SU-DHL-6 (cell line): ENCODE measurements at regions not wholly inside any gene's neighbourhood (a gene's known extent, or its start where the extent isn't known, plus 50 kb on each side); places are given as distances from the start of the nearest gene placed in this dataset.

Source experiments
- H2AFZ ChIP-seq: fragments of 200-600 bp; sonication (generic); 2 replicates; pipeline ENCODE4 v1.6.1; 2014; ENCODE audit warnings: low read depth, mild to moderate bottlenecking, moderate library complexity, mixed read lengths, antibody characterized with exemption, low read length; ENCODE audit not compliant: severe bottlenecking
- H3F3A ChIP-seq: fragments of 200-600 bp; shearing (Covaris generic); 2 replicates; pipeline ENCODE4 v1.6.0; 2016; ENCODE audit warnings: antibody characterized with exemption, mild to moderate bottlenecking; ENCODE audit not compliant: insufficient read depth
- H3K27ac ChIP-seq: fragments of 200-600 bp; sonication (generic); 2 replicates; pipeline ENCODE4 v1.5.1; 2016; ENCODE audit warnings: low read depth, mild to moderate bottlenecking, low read length, moderate library complexity, mixed read lengths
- H3K27me3 ChIP-seq: fragments of 200-600 bp; sonication (generic), shearing (Covaris generic); 2 replicates; pipeline ENCODE4 v1.6.0; 2014; ENCODE audit warnings: mild to moderate bottlenecking, low read length
- H3K36me3 ChIP-seq: fragments of 200-600 bp; sonication (generic); 2 replicates; pipeline ENCODE4 v1.6.1; 2014; ENCODE audit warnings: mild to moderate bottlenecking, low read length, mixed read lengths
- H3K4me2 ChIP-seq: fragments of 300-600, 200-600 bp; shearing (Covaris generic), sonication (generic); 2 replicates; pipeline ENCODE4 v1.6.0; 2014; ENCODE audit warnings: low read length, low read depth, mild to moderate bottlenecking; ENCODE audit not compliant: poor library complexity, severe bottlenecking
- H3K4me3 ChIP-seq: fragments of 200-600 bp; sonication (generic); 2 replicates; pipeline ENCODE4 v1.5.1; 2014; ENCODE audit warnings: antibody characterized with exemption, low read length, mild to moderate bottlenecking, mixed read lengths; ENCODE audit not compliant: insufficient read depth, poor library complexity, severe bottlenecking
- H3K79me2 ChIP-seq: fragments of 200-600 bp; sonication (generic); 2 replicates; pipeline ENCODE4 v1.6.1; 2014; ENCODE audit warnings: mild to moderate bottlenecking, low read length, moderate library complexity; ENCODE audit not compliant: insufficient read depth
- H3K9ac ChIP-seq: fragments of 200-600 bp; sonication (generic); 2 replicates; pipeline ENCODE4 v1.7.0; 2014; ENCODE audit warnings: mild to moderate bottlenecking, low read length
- H3K9me2 ChIP-seq: fragments of 200-600 bp; sonication (generic); replicated peaks from 2 replicates; pipeline ENCODE4 v1.6.1; 2014; ENCODE audit warnings: low read length; ENCODE audit not compliant: insufficient read depth
- H3K9me3 ChIP-seq: fragments of 200-600 bp; sonication (generic); 2 replicates; pipeline ENCODE4 v1.6.1; 2014; ENCODE audit warnings: low read length, mixed read lengths; ENCODE audit not compliant: insufficient read depth
- H4K20me1 ChIP-seq: fragments of 200-600 bp; sonication (generic); 2 replicates; pipeline ENCODE4 v1.6.1; 2014; ENCODE audit warnings: low read depth, mild to moderate bottlenecking, antibody characterized with exemption, low read length, moderate library complexity, mixed read lengths
- CTCF ChIP-seq: fragments of 200-600 bp; sonication (generic); IDR thresholded peaks from one replicate; pipeline ENCODE4 v1.5.1; 2017; ENCODE audit warnings: antibody characterized with exemption, mild to moderate bottlenecking, low read length, moderate library complexity; ENCODE audit not compliant: insufficient read depth, poor library complexity, severe bottlenecking
- EZH2phosphoT487 ChIP-seq: fragments of 200-600 bp; sonication (generic), shearing (Covaris generic); conservative IDR thresholded peaks from 2 replicates; pipeline ENCODE4 v1.6.1; 2018; ENCODE audit warnings: mild to moderate bottlenecking, antibody characterized with exemption, low read length, moderate library complexity, mixed read lengths

GRCh38 chr5:133665571-133665970 lies 53.2 kb upstream of the FSTL4 start:
- H2AFZ ChIP-seq, result no peak overlapping the region
- H3K27me3 ChIP-seq, result no peaks in the 10 kb centered on the region
- no peaks in the 10 kb centered on the region for H3K36me3 ChIP-seq
- H3K79me2 ChIP-seq, result no peaks in the 10 kb centered on the region
- no peak overlapping the region for H3K9ac ChIP-seq
- TF ChIP-seq EZH2phosphoT487, result no peak
- TF ChIP-seq CTCF, result no peak
- no peak overlapping the region for H3K4me3 ChIP-seq
- H4K20me1 ChIP-seq, result no peaks in the 10 kb centered on the region
- H3F3A ChIP-seq, result no peaks in the 10 kb centered on the region
- H3K9me3 ChIP-seq, result no peaks in the 10 kb centered on the region
- no peak overlapping the region for H3K27ac ChIP-seq
- no peak overlapping the region for H3K4me2 ChIP-seq
- H3K9me2 ChIP-seq, result no peaks in the 10 kb centered on the region

- Histone ChIP-seq H3K9me2 (no peaks in the 10 kb centered on the region), H3K27me3 (no peaks in the 10 kb centered on the region), H3K9ac (no peak overlapping the region), H3F3A (no peaks in the 10 kb centered on the region), H3K9me3 (no peaks in the 10 kb centered on the region), H4K20me1 (no peaks in the 10 kb centered on the region), H3K27ac (no peak overlapping the region), H3K79me2 (no peaks in the 10 kb centered on the region), H2AFZ (no peak overlapping the region), H3K4me3 (no peak overlapping the region), H3K36me3 (no peaks in the 10 kb centered on the region), H3K4me2 (no peak overlapping the region)
- no peak for TF ChIP-seq EZH2phosphoT487
- TF ChIP-seq CTCF, result no peak
Observed at GRCh38 chr5:133664422-133664821, 52.1 kb upstream of the FSTL4 start.

GRCh38 chr5:133663397-133664054 lies 51.2 kb upstream of the FSTL4 start:
- H2AFZ ChIP-seq, result no peak overlapping the region
- no peaks in the 10 kb centered on the region for H3K9me2 ChIP-seq
- no peak overlapping the region for H3K4me3 ChIP-seq
- H3K9me3 ChIP-seq, result no peaks in the 10 kb centered on the region
- no peaks in the 10 kb centered on the region for H3K79me2 ChIP-seq
- TF ChIP-seq CTCF (no peak), EZH2phosphoT487 (no peak)
- no peak overlapping the region for H3K27ac ChIP-seq
- no peaks in the 10 kb centered on the region for H3F3A ChIP-seq
- no peak overlapping the region for H3K9ac ChIP-seq
- H3K36me3 ChIP-seq, result no peaks in the 10 kb centered on the region
- H3K4me2 ChIP-seq, result no peak overlapping the region
- no peaks in the 10 kb centered on the region for H3K27me3 ChIP-seq
- H4K20me1 ChIP-seq, result no peaks in the 10 kb centered on the region
